IMR-90 (cell line): ENCODE measurements at regions not wholly inside any gene's neighbourhood (a gene's known extent, or its start where the extent isn't known, plus 50 kb on each side); places are given as distances from the start of the nearest gene placed in this dataset.
"Not testable (repeated sequence)": the region's sequence is repeated elsewhere in the genome, so short reads cannot be mapped to it uniquely, and the experiment has no call there.

Source experiments
- ATAC-seq: fragments of 200-7000 bp; cut with Tn5 transposase; 2 replicates; pipeline ENCODE4 v1.9.1; 2020; ENCODE audit warnings: low read depth, mild to moderate bottlenecking, moderate library complexity
- BruUV-seq: library from RNA; stranded (reverse); fragments of 400-500 nt; replicated peaks from 2 replicates; lab custom pipeline; 2021; lab: Mats Ljungman, UMichigan
- CTCF ChIA-PET: fragments of 300-600 bp; formaldehyde crosslinking; extraction: SDS; loops from one replicate; lab custom pipeline; 2021; ENCODE audit warnings: antibody characterized with exemption; lab: Yijun Ruan, JAX
- POLR2A ChIA-PET: fragments of 300-600 bp; sonication (Branson Sonifier 250); formaldehyde crosslinking; loops from one replicate; lab custom pipeline; 2022; ENCODE audit warnings: antibody characterized with exemption; ENCODE audit not compliant: unreplicated experiment; lab: Charles Lee
- DNase-seq: peaks from one replicate; pipeline ENCODE4 v3.0.0; 2013
- H2AFZ ChIP-seq: replicated peaks from 2 replicates; pipeline ENCODE3; 2013; ENCODE audit warnings: low read length, mild to moderate bottlenecking; ENCODE audit not compliant: poor library complexity
- H2AK5ac ChIP-seq: 2 replicates; pipeline ENCODE4 v1.6.1; 2013; ENCODE audit warnings: low read depth, low read length, inconsistent platforms
- H2AK9ac ChIP-seq: replicated peaks from 2 replicates; pipeline ENCODE3; 2013; ENCODE audit warnings: mild to moderate bottlenecking, low read depth, low read length, moderate library complexity; ENCODE audit not compliant: poor library complexity
- H2BK120ac ChIP-seq: 2 replicates; pipeline ENCODE4 v1.6.1; 2013; ENCODE audit warnings: low read depth, low read length, inconsistent platforms
- H2BK15ac ChIP-seq: 3 replicates; pipeline ENCODE4 v1.6.1; 2013; ENCODE audit warnings: low read depth, low read length, inconsistent platforms
- H2BK20ac ChIP-seq: 2 replicates; pipeline ENCODE4 v1.6.1; 2013; ENCODE audit warnings: low read depth, mild to moderate bottlenecking, inconsistent platforms, low read length, moderate library complexity
- H2BK5ac ChIP-seq: 2 replicates; pipeline ENCODE4 v1.6.1; 2013; ENCODE audit warnings: mild to moderate bottlenecking, low read depth, low read length, inconsistent platforms; ENCODE audit not compliant: poor library complexity, severe bottlenecking
- H3K14ac ChIP-seq: replicated peaks from 2 replicates; pipeline ENCODE4 v1.6.1; 2013; ENCODE audit warnings: low read depth, low read length, inconsistent platforms
- H3K18ac ChIP-seq: 2 replicates; pipeline ENCODE4 v1.6.1; 2013; ENCODE audit warnings: low read depth, low read length, control low read depth
- H3K23ac ChIP-seq: 2 replicates; pipeline ENCODE4 v1.6.1; 2013; ENCODE audit warnings: low read depth, low read length, inconsistent platforms
- H3K27ac ChIP-seq: 2 replicates; pipeline ENCODE4 v1.5.1; 2013; ENCODE audit warnings: mild to moderate bottlenecking, control low read depth, low read length; ENCODE audit not compliant: insufficient read depth
- H3K27me3 ChIP-seq: 2 replicates; pipeline ENCODE4 v1.6.1; 2013; ENCODE audit warnings: low read length; ENCODE audit not compliant: control insufficient read depth, insufficient read depth
- H3K36me3 ChIP-seq: 2 replicates; pipeline ENCODE4 v1.6.1; 2013; ENCODE audit warnings: low read length, mixed read lengths; ENCODE audit not compliant: control insufficient read depth, insufficient read depth
- H3K4ac ChIP-seq: 2 replicates; pipeline ENCODE4 v1.6.1; 2013; ENCODE audit warnings: low read depth, low read length, inconsistent platforms
- H3K4me1 ChIP-seq: 2 replicates; pipeline ENCODE4 v1.6.1; 2013; ENCODE audit warnings: low read length, mixed read lengths; ENCODE audit not compliant: control insufficient read depth, insufficient read depth
- H3K4me2 ChIP-seq: 2 replicates; pipeline ENCODE4 v1.6.1; 2013; ENCODE audit warnings: low read depth, mild to moderate bottlenecking, control low read depth, low read length, moderate library complexity
- H3K4me3 ChIP-seq: 2 replicates; pipeline ENCODE4 v1.5.1; 2013; ENCODE audit warnings: low read depth, mild to moderate bottlenecking, control low read depth, low read length, moderate library complexity; ENCODE audit not compliant: insufficient read depth
- H3K56ac ChIP-seq: 2 replicates; pipeline ENCODE4 v1.6.1; 2013; ENCODE audit warnings: low read length, inconsistent platforms; ENCODE audit not compliant: insufficient read depth; ENCODE audit errors: extremely low read depth
- H3K79me1 ChIP-seq, 2 experiments: 2 replicates each; pipeline ENCODE4 v1.6.1; 2013; ENCODE audit warnings: low read length in 2 of 2, inconsistent platforms in 1 of 2, low read depth in 1 of 2
- H3K9ac ChIP-seq: 2 replicates; pipeline ENCODE4 v1.6.1; 2013; ENCODE audit warnings: low read depth, low read length, control low read depth
- H3K9me1 ChIP-seq: 2 replicates; pipeline ENCODE4 v1.6.1; 2013; ENCODE audit warnings: low read length, inconsistent platforms; ENCODE audit not compliant: insufficient read depth
- H3K9me3 ChIP-seq: 2 replicates; pipeline ENCODE4 v1.6.1; 2013; ENCODE audit warnings: low read length; ENCODE audit not compliant: control insufficient read depth, insufficient read depth
- H4K20me1 ChIP-seq: 2 replicates; pipeline ENCODE4 v1.6.1; 2013; ENCODE audit warnings: low read length, inconsistent platforms; ENCODE audit not compliant: insufficient read depth
- H4K5ac ChIP-seq: 2 replicates; pipeline ENCODE4 v1.6.1; 2013; ENCODE audit warnings: mild to moderate bottlenecking, low read depth, low read length, control low read depth
- H4K8ac ChIP-seq, 2 experiments: 2 replicates each; pipeline ENCODE4 v1.6.1; 2013; ENCODE audit warnings: low read depth in 2 of 2, low read length in 2 of 2, control low read depth in 1 of 2, inconsistent platforms in 1 of 2
- H4K91ac ChIP-seq: 2 replicates; pipeline ENCODE4 v1.6.1; 2013; ENCODE audit warnings: low read depth, low read length, inconsistent platforms; ENCODE audit not compliant: insufficient read depth
- WGBS, 2 experiments: methylation state at CpG; one replicate each; pipeline versions ENCODE4 v1.1.5 to v1.1.7; 2013; ENCODE audit warnings: missing lambda C conversion rate in 2 of 2; ENCODE audit not compliant: insufficient read length in 1 of 2; ENCODE audit errors: extremely low coverage in 2 of 2; 5-methylcytosine and 5-hydroxymethylcytosine counted together
- dilution Hi-C: fragments of 300-500 bp; cut with HindIII; formaldehyde crosslinking; loops from one replicate; pipeline ENCODE4 v1.14.3; 2018; ENCODE audit warnings: low sequenced_read_pairs; ENCODE audit not compliant: unreplicated experiment
- in situ Hi-C: fragments of 300-500 bp; cut with MboI; formaldehyde crosslinking; loops from 3 replicates; pipeline ENCODE4 v1.14.3; 2019; ENCODE audit warnings: low sequenced_read_pairs, inconsistent platforms, mixed read lengths
- intact Hi-C: fragments of 100-400 bp; cut with micrococcal nuclease; formaldehyde crosslinking; loops from 2 replicates; pipeline ENCODE4 v1.10.0; 2022

DNA sequence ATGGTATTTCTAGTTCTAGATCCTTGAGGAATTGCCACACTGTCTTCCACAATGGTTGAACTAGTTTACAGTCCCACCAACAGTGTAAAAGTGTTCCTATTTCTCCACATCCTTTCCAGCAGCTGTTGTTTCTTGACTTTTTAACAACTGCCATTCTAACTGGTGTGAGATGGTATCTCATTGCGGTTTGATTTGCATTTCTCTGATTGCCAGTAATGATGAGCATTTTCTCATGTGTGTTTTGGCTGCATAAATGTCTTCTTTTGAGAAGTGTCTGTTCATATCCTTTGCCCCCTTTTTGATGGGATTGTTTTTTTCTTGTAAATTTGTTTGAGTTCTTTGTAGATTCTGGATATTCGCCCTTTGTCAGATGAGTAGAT, 308.6 kb upstream of the B3GAT1 start:
- BruUV-seq, POLR2A ChIA-PET: not testable (repeated sequence)

DNA sequence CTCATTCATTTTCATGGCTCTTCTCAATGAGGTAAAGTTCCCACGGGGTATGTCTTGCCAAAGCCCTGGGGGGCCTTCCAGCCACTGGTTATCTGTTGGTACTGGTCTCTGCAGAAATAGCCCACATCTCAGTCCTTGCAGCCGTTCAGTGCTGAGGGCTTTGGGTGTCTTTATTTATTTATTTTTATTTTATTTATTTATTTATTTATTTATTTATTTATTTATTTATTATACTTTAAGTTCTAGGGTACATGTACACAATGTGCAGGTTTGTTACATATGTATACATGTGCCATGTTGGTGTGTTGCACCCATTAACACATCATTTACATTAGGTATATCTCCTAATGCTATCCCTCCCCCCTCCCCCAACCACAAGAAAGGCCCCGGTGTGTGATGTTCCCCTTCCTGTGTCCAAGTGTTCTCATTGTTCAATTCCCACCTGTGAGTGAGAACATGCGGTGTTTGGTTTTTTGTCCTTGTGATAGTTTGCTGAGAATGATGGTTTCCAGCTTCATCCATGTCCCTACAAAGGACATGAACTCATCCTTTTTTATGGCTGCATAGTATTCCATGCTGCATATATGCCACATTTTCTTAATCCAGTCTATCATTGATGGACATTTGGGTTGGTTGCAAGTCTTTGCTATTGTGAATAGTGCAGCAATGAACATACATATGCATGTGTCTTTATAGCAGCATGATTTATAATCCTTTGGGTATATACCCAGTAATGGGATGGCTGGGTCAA, 308.1 kb upstream of the B3GAT1 start:
- ATAC-seq, H2BK15ac ChIP-seq, H2BK5ac ChIP-seq, H3K4me3 ChIP-seq, H3K4me2 ChIP-seq, H4K8ac ChIP-seq, in situ Hi-C loops, H3K27ac ChIP-seq, H4K91ac ChIP-seq, H2AK5ac ChIP-seq, H2AK9ac ChIP-seq, H3K56ac ChIP-seq, H2BK20ac ChIP-seq, H3K23ac ChIP-seq, POLR2A ChIA-PET, H3K4me1 ChIP-seq, H2BK120ac ChIP-seq, DNase-seq, H3K36me3 ChIP-seq, H3K14ac ChIP-seq, H3K9ac ChIP-seq, H3K4ac ChIP-seq, H3K18ac ChIP-seq, H3K9me1 ChIP-seq, H4K5ac ChIP-seq, CTCF ChIA-PET, H3K79me1 ChIP-seq, BruUV-seq, H2AFZ ChIP-seq, intact Hi-C loops, H3K27me3 ChIP-seq, dilution Hi-C loops, H4K20me1 ChIP-seq: not testable (repeated sequence)
- H3K9me3 ChIP-seq = peaks cover 15% of the 10 kb centered on the region
- no CpG with 5 or more reads among the region's 4 CpGs for WGBS, 2 experiments

More for the DNA sequence above, 308.6 kb upstream of the B3GAT1 start:
- H3K14ac ChIP-seq, DNase-seq, H4K8ac ChIP-seq, H2BK5ac ChIP-seq, in situ Hi-C loops, CTCF ChIA-PET, ATAC-seq, H3K4me1 ChIP-seq, H3K9me1 ChIP-seq, dilution Hi-C loops, H3K9ac ChIP-seq, H3K4me2 ChIP-seq, H3K56ac ChIP-seq, H3K27me3 ChIP-seq, H2AFZ ChIP-seq, H4K20me1 ChIP-seq, H3K79me1 ChIP-seq, H3K23ac ChIP-seq, H2AK5ac ChIP-seq, H2BK120ac ChIP-seq, H3K27ac ChIP-seq, H3K18ac ChIP-seq, H3K4me3 ChIP-seq, H2BK20ac ChIP-seq, H4K91ac ChIP-seq, H3K36me3 ChIP-seq, H2BK15ac ChIP-seq, H2AK9ac ChIP-seq, H4K5ac ChIP-seq, intact Hi-C loops, H3K4ac ChIP-seq: not testable (repeated sequence)
- no CpG with 5 or more reads among the region's 2 CpGs for WGBS, 2 experiments
- peaks cover 13% of the 10 kb centered on the region for H3K9me3 ChIP-seq
